Hepatocyte (in vitro differentiated cells): ENCODE measurements at regions not wholly inside any gene's neighbourhood (a gene's known extent, or its start where the extent isn't known, plus 50 kb on each side); places are given as distances from the start of the nearest gene placed in this dataset.

Experiments
- DNase-seq: peaks from one replicate; pipeline ENCODE4 v3.0.0-alpha.2; 2016; ENCODE audit warnings: low spot score
- H2AFZ ChIP-seq: fragments of 200-600 bp; sonication (generic); 2 replicates; pipeline ENCODE4 v1.6.0; 2016; ENCODE audit warnings: antibody characterized with exemption, mild to moderate bottlenecking
- H3K27ac ChIP-seq: fragments of 200-600 bp; sonication (generic); 2 replicates; pipeline ENCODE4 v1.5.1; 2016; ENCODE audit warnings: mild to moderate bottlenecking
- H3K27me3 ChIP-seq: fragments of 200-600 bp; sonication (generic); 2 replicates; pipeline ENCODE4 v1.6.1; 2016
- H3K36me3 ChIP-seq: fragments of 200-600 bp; sonication (generic); replicated peaks from 2 replicates; pipeline ENCODE4 v1.5.1; 2016; ENCODE audit warnings: low read depth; ENCODE audit not compliant: insufficient read depth
- H3K4me1 ChIP-seq: fragments of 200-600 bp; sonication (generic); 2 replicates; pipeline ENCODE4 v1.5.1; 2016; ENCODE audit warnings: mild to moderate bottlenecking, moderate library complexity; ENCODE audit not compliant: insufficient read depth
- H3K4me2 ChIP-seq: fragments of 200-600 bp; sonication (generic); 2 replicates; pipeline ENCODE4 v1.6.0; 2016
- H3K4me3 ChIP-seq: fragments of 200-600 bp; sonication (generic); 2 replicates; pipeline ENCODE4 v1.5.1; 2016; ENCODE audit warnings: mild to moderate bottlenecking
- H3K79me2 ChIP-seq: fragments of 200-600 bp; sonication (generic); 2 replicates; pipeline ENCODE4 v1.6.0; 2017; ENCODE audit warnings: mild to moderate bottlenecking
- H3K9me2 ChIP-seq: fragments of 200-600 bp; sonication (generic); replicated peaks from 2 replicates; pipeline ENCODE4 v1.6.0; 2017; ENCODE audit warnings: mild to moderate bottlenecking; ENCODE audit not compliant: insufficient read depth
- H3K9me3 ChIP-seq: fragments of 200-600 bp; sonication (generic); 2 replicates; pipeline ENCODE4 v1.5.1; 2016; ENCODE audit warnings: low read depth, mild to moderate bottlenecking
- H4K20me1 ChIP-seq: fragments of 200-600 bp; sonication (generic); 2 replicates; pipeline ENCODE4 v1.6.0; 2016; ENCODE audit warnings: mild to moderate bottlenecking; ENCODE audit not compliant: insufficient read depth, poor library complexity, severe bottlenecking
- EZH2 ChIP-seq: fragments of 200-600 bp; sonication (generic); IDR thresholded peaks from 2 replicates; pipeline ENCODE4 v1.6.1; 2016; ENCODE audit warnings: antibody characterized with exemption, mild to moderate bottlenecking, borderline replicate concordance
- EZH2phosphoT487 ChIP-seq: fragments of 200-600 bp; sonication (generic); IDR thresholded peaks from one replicate; pipeline ENCODE4 v1.6.1; 2018; ENCODE audit warnings: antibody characterized with exemption, mild to moderate bottlenecking, low read depth, moderate library complexity; ENCODE audit not compliant: unreplicated experiment, severe bottlenecking
- WGBS: methylation state at CpG from one replicate; pipeline ENCODE4 v1.1.6; 2016; ENCODE audit warnings: low lambda C conversion rate; ENCODE audit errors: missing lambda C conversion rate; 5-methylcytosine and 5-hydroxymethylcytosine counted together
- TF ChIP-seq, protein P1 (sequence below): fragments of 200-600 bp; sonication (generic); IDR thresholded peaks from 2 replicates; pipeline ENCODE4 v1.5.1; 2016; ENCODE audit warnings: antibody characterized with exemption, mild to moderate bottlenecking; ENCODE audit not compliant: poor library complexity

DNA sequence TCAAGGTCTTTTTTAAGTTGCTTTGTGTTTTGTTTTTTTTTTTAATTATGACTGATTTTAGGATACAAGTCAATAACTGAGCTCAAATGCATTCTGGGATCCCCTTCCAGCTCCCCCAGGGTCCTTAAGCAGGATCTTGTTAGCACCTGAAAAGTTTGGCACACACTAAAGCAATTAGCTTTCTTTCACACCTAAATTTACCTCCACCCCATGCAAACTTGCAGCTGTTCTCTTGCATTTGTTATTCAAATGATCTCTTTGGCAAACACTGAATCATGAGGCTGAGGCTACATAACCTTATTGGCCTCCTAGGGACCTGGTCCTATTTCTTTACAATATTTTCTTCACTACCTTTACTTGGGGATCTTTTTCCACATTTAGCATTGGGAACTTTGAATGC is 2026.1 kb upstream of the CELF4 start:
- H3K27me3 ChIP-seq: no peaks in the 10 kb centered on the region
- DNase-seq: no peak
- no peaks in the 10 kb centered on the region for H3K9me2 ChIP-seq
- H3K4me3 ChIP-seq: no peak overlapping the region
- TF ChIP-seq EZH2phosphoT487 (no peak), EZH2 (no peak)
- TF ChIP-seq, protein P1, sequence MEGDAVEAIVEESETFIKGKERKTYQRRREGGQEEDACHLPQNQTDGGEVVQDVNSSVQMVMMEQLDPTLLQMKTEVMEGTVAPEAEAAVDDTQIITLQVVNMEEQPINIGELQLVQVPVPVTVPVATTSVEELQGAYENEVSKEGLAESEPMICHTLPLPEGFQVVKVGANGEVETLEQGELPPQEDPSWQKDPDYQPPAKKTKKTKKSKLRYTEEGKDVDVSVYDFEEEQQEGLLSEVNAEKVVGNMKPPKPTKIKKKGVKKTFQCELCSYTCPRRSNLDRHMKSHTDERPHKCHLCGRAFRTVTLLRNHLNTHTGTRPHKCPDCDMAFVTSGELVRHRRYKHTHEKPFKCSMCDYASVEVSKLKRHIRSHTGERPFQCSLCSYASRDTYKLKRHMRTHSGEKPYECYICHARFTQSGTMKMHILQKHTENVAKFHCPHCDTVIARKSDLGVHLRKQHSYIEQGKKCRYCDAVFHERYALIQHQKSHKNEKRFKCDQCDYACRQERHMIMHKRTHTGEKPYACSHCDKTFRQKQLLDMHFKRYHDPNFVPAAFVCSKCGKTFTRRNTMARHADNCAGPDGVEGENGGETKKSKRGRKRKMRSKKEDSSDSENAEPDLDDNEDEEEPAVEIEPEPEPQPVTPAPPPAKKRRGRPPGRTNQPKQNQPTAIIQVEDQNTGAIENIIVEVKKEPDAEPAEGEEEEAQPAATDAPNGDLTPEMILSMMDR: no peak
- H3K9me3 ChIP-seq: no peaks in the 10 kb centered on the region
- no peaks in the 10 kb centered on the region for H3K79me2 ChIP-seq
- no peak overlapping the region for H3K4me2 ChIP-seq
- no peak overlapping the region for H3K27ac ChIP-seq
- no peak overlapping the region for H2AFZ ChIP-seq
- H3K36me3 ChIP-seq: no peaks in the 10 kb centered on the region
- no peaks in the 10 kb centered on the region for H4K20me1 ChIP-seq
- H3K4me1 ChIP-seq: no peaks in the 10 kb centered on the region

DNA sequence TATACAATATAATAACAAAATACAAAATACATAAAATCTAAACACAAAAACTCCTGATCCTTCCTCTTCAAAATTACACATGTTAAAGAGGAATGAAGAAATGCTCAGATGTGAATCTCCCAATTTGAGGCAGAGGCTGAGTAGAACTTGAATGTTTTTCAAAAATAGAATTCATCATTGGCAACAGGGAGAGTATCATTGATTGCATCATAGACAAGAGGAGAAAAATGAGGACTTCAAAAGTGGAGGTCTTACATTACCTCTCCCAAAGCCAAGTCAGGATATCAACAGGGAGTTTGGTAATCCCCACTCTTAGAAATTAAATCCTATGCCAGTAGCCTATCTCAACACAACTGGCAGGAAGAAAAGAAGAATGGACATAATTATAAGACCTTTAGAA is 2023.9 kb upstream of the CELF4 start:
- Histone ChIP-seq H3K4me3 (no peak overlapping the region), H3K36me3 (no peaks in the 10 kb centered on the region), H3K4me2 (no peak overlapping the region), H4K20me1 (no peaks in the 10 kb centered on the region), H3K9me2 (no peaks in the 10 kb centered on the region), H3K79me2 (no peaks in the 10 kb centered on the region), H3K9me3 (no peaks in the 10 kb centered on the region), H3K4me1 (no peaks in the 10 kb centered on the region), H2AFZ (no peak overlapping the region), H3K27ac (no peak overlapping the region), H3K27me3 (no peaks in the 10 kb centered on the region)
- no peak for TF ChIP-seq EZH2
- TF ChIP-seq, protein P1: no peak
- no peak for TF ChIP-seq EZH2phosphoT487
- DNase-seq: no peak

DNA sequence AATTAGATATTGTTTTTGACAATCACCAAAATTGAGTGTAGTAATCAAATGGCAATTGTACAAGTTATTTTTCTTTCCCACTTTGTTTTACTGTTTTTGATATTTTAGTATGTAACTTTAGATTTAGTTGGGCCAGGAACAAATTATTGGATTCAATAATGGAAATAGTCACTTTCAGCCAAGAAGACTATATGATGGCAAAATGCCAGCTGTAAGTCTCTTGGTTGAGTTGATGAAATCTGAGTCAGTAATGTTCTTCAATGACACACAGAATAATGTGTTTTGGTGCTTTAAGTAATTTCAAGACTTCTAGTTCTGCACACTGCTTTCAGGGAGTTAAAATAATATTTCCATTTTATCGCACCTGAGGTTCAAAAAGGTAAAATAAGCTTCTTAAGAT is 2022.0 kb upstream of the CELF4 start:
- Histone ChIP-seq H4K20me1 (no peaks in the 10 kb centered on the region), H3K9me3 (no peaks in the 10 kb centered on the region), H3K9me2 (no peaks in the 10 kb centered on the region), H3K4me3 (no peak overlapping the region), H3K4me1 (no peaks in the 10 kb centered on the region), H3K4me2 (no peak overlapping the region), H2AFZ (no peak overlapping the region), H3K36me3 (no peaks in the 10 kb centered on the region), H3K27me3 (no peaks in the 10 kb centered on the region), H3K27ac (no peak overlapping the region), H3K79me2 (no peaks in the 10 kb centered on the region)
- DNase-seq: no peak
- WGBS: 83% methylated on average over 1 of the region's 1 CpG
- TF ChIP-seq EZH2phosphoT487 (no peak), EZH2 (no peak)
- TF ChIP-seq, protein P1: no peak

DNA sequence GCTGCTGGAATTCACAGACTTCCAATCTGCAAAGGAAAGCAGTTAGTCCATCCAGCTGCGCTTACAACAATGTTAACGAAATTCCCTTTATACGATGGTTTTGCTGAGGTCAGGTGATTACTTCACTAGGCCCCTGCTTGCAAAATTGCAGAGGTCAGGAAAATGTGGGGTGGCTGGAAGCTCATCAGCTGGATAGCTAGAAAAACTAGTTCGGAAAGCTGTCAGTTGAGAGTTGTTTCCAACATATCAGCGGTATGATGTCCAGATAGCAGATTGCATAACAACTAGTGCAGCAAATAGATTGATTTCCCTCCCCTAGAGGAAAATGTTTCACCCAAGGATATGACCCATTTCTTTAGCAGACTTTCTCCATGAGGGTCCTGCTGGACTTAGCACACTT is 2021.1 kb upstream of the CELF4 start:
- TF ChIP-seq EZH2 (no peak), EZH2phosphoT487 (no peak)
- TF ChIP-seq, protein P1: no peak
- Histone ChIP-seq H3K4me3 (no peak overlapping the region), H3K79me2 (no peaks in the 10 kb centered on the region), H3K4me2 (no peak overlapping the region), H3K36me3 (no peaks in the 10 kb centered on the region), H3K9me3 (no peaks in the 10 kb centered on the region), H3K9me2 (no peaks in the 10 kb centered on the region), H3K4me1 (no peaks in the 10 kb centered on the region), H3K27me3 (no peaks in the 10 kb centered on the region), H3K27ac (no peak overlapping the region), H4K20me1 (no peaks in the 10 kb centered on the region), H2AFZ (no peak overlapping the region)
- no peak for DNase-seq
- 78% methylated on average over 5 of the region's 5 CpGs for WGBS
